ENCODE measurements at regions not wholly inside any gene's neighbourhood (a gene's known extent, or its start where the extent isn't known, plus 50 kb on each side); places are given as distances from the start of the nearest gene placed in this dataset.

GRCh38 chr12:84047881-84048280 is 864.7 kb downstream of the SLC6A15 start:
- TF ChIP-seq CTCF (optimal IDR thresholded peaks at IDR 0.05 in 1 of 3, IDR thresholded peaks at IDR 0.05 in 1 of 3, conservative IDR thresholded peaks at IDR 0.05 in 1 of 3; ENCODE audit: extremely low read depth in 1 of 3, insufficient read depth in 2 of 3, low read length in 3 of 3) (no peak), EZH2 (IDR thresholded peaks at IDR 0.05; ENCODE audit: low read length) (no peak)

Data from keratinocyte (primary cell).